Lung (tissue), 11 donors: ENCODE measurements at regions not wholly inside any gene's neighbourhood (a gene's known extent, or its start where the extent isn't known, plus 50 kb on each side); places are given as distances from the start of the nearest gene placed in this dataset.

Experiments used
- ATAC-seq: fragments of 200-7000 bp; cut with Tn5 transposase; one replicate; pipeline ENCODE4 v1.9.1; 2020; ENCODE audit warnings: moderate number of reproducible peaks; ENCODE audit not compliant: insufficient read depth, low FRiP score
- DNase-seq, 3 donors: peaks; one replicate each; pipeline ENCODE4 v3.0.0-alpha.2; 2013 to 2017
- H3K27ac ChIP-seq, 2 donors: one replicate each; pipeline ENCODE4 v1.5.1; 2013; ENCODE audit warnings: mild to moderate bottlenecking in 2 of 2, moderate library complexity in 2 of 2, control low read depth in 1 of 2, inconsistent platforms in 1 of 2, low read depth in 1 of 2, low read length in 1 of 2
- H3K27me3 ChIP-seq, 3 donors: one replicate each; pipeline ENCODE4 v1.5.1; 2013; ENCODE audit warnings: low read length in 2 of 3; ENCODE audit not compliant: control insufficient read depth in 3 of 3, insufficient read depth in 3 of 3
- H3K36me3 ChIP-seq, 4 donors: one replicate each; pipeline ENCODE4 v1.5.1; 2013; ENCODE audit warnings: low read length in 4 of 4, mild to moderate bottlenecking in 1 of 4, moderate library complexity in 1 of 4; ENCODE audit not compliant: control insufficient read depth in 4 of 4, insufficient read depth in 4 of 4
- H3K4me1 ChIP-seq, 5 donors: one replicate each; pipeline ENCODE4 v1.5.1; 2013; ENCODE audit warnings: low read length in 5 of 5, mild to moderate bottlenecking in 2 of 5, moderate library complexity in 1 of 5; ENCODE audit not compliant: control insufficient read depth in 5 of 5, insufficient read depth in 5 of 5
- H3K4me3 ChIP-seq: one replicate; pipeline ENCODE4 v1.5.1; 2013; ENCODE audit warnings: mild to moderate bottlenecking, control low read depth, moderate library complexity
- H3K9ac ChIP-seq, 2 donors: one replicate each; pipeline ENCODE4 v1.5.1; 2013; ENCODE audit warnings: low read length in 2 of 2, control low read depth in 1 of 2; ENCODE audit not compliant: insufficient read depth in 1 of 2
- H3K9me3 ChIP-seq, 4 donors: one replicate each; pipeline ENCODE4 v1.5.1; 2013; ENCODE audit warnings: low read length in 3 of 4, mild to moderate bottlenecking in 1 of 4, moderate library complexity in 1 of 4; ENCODE audit not compliant: control insufficient read depth in 4 of 4, insufficient read depth in 3 of 4
- CTCF ChIP-seq: IDR thresholded peaks from 2 replicates; pipeline ENCODE4 v1.5.1; 2012; ENCODE audit warnings: mild to moderate bottlenecking; ENCODE audit errors: control extremely low read depth, extremely low read depth
- WGBS, 2 donors: extraction: QIAGEN DNeasy Blood & Tissue Kit; methylation state at CpG; one replicate each; pipeline ENCODE4 v1.1.7; 2013; 5-methylcytosine and 5-hydroxymethylcytosine counted together
- donor health status: control.
- donor health status: control.
- donor health status: Bipolar disorder and iron deficiency.
- donor health status: healthy.
- donor health status: DM: yes; HTN: yes; CAD: no.

GRCh38 chr14:61132336-61132735 lies 148.8 kb downstream of the TMEM30B start:
- ATAC-seq: no peak
- peaks cover 0 to 31% (median 4%) of the 10 kb centered on the region in 5 donors for H3K4me1 ChIP-seq
- whole genome bisulfite sequencing, 2 donors: 82 to 94% methylated on average over 3 of the region's 3 CpGs
- no peak for DNase-seq
- H3K27me3 ChIP-seq: no peaks in the 10 kb centered on the region
- H3K27ac ChIP-seq: no peak overlapping the region
- no peaks in the 10 kb centered on the region for H3K36me3 ChIP-seq
- H3K9ac ChIP-seq: no peak overlapping the region
- H3K4me3 ChIP-seq: no peak overlapping the region
- TF ChIP-seq CTCF: no peak
- no peaks in the 10 kb centered on the region for H3K9me3 ChIP-seq

- no peak overlapping the region for H3K27ac ChIP-seq
- no peaks in the 10 kb centered on the region for H3K27me3 ChIP-seq
- TF ChIP-seq CTCF: no peak
- 94 to 99% methylated on average over 10 of the region's 10 CpGs for WGBS, 2 donors
- H3K9ac ChIP-seq: no peak overlapping the region
- no peaks in the 10 kb centered on the region for H3K9me3 ChIP-seq
- H3K36me3 ChIP-seq: no peaks in the 10 kb centered on the region
- H3K4me3 ChIP-seq: no peak overlapping the region
- H3K4me1 ChIP-seq: peaks cover 0 to 47% (median 4%) of the 10 kb centered on the region in 5 donors
- DNase-seq (no peak), ATAC-seq (no peak)
Measured at GRCh38 chr14:61130512-61131260, 149.6 kb downstream of the SLC38A6 start.

- peaks cover 0 to 54% (median 4%) of the 10 kb centered on the region in 5 donors for H3K4me1 ChIP-seq
- H3K27ac ChIP-seq: no peak overlapping the region
- ATAC-seq: no peak
- H3K4me3 ChIP-seq: no peak overlapping the region
- H3K36me3 ChIP-seq: no peaks in the 10 kb centered on the region
- H3K9me3 ChIP-seq: no peaks in the 10 kb centered on the region
- no peak for DNase-seq
- 92 to 97% methylated on average over 4 of the region's 4 CpGs for WGBS, 2 donors
- no peaks in the 10 kb centered on the region for H3K27me3 ChIP-seq
- no peak overlapping the region for H3K9ac ChIP-seq
- TF ChIP-seq CTCF: no peak
Measured at GRCh38 chr14:61129168-61129745, 148.2 kb downstream of the SLC38A6 start.
